Suprapubic skin (tissue), 3 donors: ENCODE measurements at regions not wholly inside any gene's neighbourhood (a gene's known extent, or its start where the extent isn't known, plus 50 kb on each side); places are given as distances from the start of the nearest gene placed in this dataset.

Experiments used
- POLR2AphosphoS5 ChIP-seq, 3 donors: sonication (generic); formaldehyde crosslinking; IDR thresholded peaks; one replicate each; pipeline ENCODE4 v1.6.1; 2017; ENCODE audit warnings: antibody characterized with exemption in 3 of 3
- TF ChIP-seq, protein P1 (sequence below), 2 donors: fragments of 200-600 bp in 1 of 2; fragments of 450-650 bp in 1 of 2; sonication (generic) in 1 of 2; IDR thresholded peaks; one replicate each; pipeline ENCODE4 v1.5.1; 2016 to 2019; ENCODE audit warnings: antibody characterized with exemption in 2 of 2, mild to moderate bottlenecking in 1 of 2, moderate library complexity in 1 of 2

DNA sequence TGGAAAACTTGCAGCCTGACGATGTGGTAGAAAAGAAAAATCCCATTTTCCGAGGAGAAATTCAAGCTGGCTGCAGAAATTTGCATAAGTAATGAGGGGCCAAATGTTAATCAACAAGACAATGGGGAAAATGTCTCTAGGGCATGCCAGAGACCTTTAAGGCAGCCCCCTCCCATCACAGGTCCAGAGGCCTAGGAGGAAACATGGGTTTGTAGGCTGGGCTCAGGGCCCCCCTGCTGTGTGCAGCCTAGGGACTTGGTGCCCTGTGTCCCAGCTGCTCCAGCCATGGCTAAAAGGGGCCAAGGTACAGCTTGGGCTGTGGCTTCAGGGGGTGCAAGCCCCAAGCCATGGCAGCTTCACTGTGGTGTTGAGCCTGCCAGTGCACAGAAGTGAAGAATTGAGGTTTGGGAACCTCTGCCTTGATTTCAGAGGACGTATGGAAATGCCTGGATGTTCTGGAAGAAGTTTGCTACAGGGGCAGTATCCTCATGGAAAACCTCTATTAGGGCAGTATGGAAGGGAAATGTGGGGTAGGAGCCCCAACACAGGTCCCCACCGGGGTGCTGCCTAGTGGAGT is 75.9 kb upstream of the CADPS start:
- TF ChIP-seq, protein P1, sequence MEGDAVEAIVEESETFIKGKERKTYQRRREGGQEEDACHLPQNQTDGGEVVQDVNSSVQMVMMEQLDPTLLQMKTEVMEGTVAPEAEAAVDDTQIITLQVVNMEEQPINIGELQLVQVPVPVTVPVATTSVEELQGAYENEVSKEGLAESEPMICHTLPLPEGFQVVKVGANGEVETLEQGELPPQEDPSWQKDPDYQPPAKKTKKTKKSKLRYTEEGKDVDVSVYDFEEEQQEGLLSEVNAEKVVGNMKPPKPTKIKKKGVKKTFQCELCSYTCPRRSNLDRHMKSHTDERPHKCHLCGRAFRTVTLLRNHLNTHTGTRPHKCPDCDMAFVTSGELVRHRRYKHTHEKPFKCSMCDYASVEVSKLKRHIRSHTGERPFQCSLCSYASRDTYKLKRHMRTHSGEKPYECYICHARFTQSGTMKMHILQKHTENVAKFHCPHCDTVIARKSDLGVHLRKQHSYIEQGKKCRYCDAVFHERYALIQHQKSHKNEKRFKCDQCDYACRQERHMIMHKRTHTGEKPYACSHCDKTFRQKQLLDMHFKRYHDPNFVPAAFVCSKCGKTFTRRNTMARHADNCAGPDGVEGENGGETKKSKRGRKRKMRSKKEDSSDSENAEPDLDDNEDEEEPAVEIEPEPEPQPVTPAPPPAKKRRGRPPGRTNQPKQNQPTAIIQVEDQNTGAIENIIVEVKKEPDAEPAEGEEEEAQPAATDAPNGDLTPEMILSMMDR (IDR thresholded peaks at IDR 0.05) = no peak
- no peak for TF ChIP-seq POLR2AphosphoS5 (IDR thresholded peaks at IDR 0.05)
